ENCODE measurements at regions not wholly inside any gene's neighbourhood (a gene's known extent, or its start where the extent isn't known, plus 50 kb on each side); places are given as distances from the start of the nearest gene placed in this dataset.

DNA sequence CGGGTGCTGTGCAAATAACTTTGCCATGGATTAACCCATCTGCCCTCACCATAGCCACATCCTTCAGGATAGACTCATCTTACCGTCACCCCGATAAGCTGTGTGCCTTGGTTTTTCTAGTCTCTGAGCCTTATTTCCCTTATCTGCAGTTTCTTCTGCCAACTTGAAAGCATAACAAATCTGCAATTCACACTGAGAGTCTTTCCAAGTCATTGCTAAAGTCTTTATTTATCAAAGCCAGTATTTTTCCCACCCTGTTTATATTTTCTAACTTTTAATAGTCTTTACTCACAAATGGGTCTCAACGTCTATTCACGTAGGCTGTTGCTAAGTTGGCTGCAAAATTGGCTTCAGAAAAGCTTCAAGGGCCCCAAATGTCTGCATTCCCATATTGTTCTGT, 61.6 kb upstream of the SUCLG2 start:
- TF ChIP-seq REST (IDR thresholded peaks at IDR 0.05; ENCODE audit: insufficient read depth in 1 of 2, low read depth in 2 of 2, low read length in 2 of 2): no peak
- no peak for TF ChIP-seq FOXP2 (optimal IDR thresholded peaks at IDR 0.05; ENCODE audit: borderline replicate concordance, extremely low read depth, extremely low read length, insufficient read depth)
- TF ChIP-seq TAF1 (IDR thresholded peaks at IDR 0.05; ENCODE audit: borderline replicate concordance, insufficient read depth, low read length): no peak
- no peak for TF ChIP-seq POLR2AphosphoS5 (IDR thresholded peaks at IDR 0.05; ENCODE audit: low read depth, low read length)
- no peak for TF ChIP-seq SIN3A (IDR thresholded peaks at IDR 0.05; ENCODE audit: borderline replicate concordance, insufficient read depth, low read length)

DNA sequence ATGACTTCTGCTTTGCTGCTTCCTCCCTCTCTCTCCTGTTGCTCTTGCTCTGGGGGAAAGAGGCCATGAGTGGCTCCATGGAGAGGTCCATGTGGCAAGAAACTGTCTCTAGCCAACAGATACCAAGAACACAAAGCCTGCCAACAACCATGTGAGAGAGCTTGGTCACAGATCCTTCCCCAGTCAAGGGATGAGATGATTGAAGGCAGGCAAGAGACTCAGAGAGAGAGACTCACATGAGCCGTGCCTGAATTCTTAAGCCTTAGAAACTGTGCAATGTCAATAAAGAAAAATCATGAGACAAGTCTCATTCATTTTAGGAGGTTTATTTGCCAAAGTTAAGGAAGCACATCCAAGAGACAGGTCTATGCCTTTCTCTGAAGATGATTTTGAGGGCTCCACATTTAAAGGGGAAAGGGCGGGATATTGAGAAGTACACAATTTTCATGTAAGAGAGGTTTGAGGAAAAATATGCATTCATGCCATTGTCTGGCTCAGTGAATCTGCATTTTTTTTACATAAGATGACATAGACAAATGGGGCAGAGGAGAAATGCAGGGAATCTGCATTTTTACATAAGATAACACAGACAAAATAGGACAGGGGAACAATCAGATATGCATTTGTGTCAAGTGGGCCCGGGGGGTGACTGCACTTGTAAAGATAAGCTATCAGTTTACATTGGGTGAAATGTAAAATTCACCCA, 59.5 kb upstream of the SUCLG2 start:
- TF ChIP-seq SIN3A (IDR thresholded peaks at IDR 0.05; ENCODE audit: borderline replicate concordance, insufficient read depth, low read length): no peak

DNA sequence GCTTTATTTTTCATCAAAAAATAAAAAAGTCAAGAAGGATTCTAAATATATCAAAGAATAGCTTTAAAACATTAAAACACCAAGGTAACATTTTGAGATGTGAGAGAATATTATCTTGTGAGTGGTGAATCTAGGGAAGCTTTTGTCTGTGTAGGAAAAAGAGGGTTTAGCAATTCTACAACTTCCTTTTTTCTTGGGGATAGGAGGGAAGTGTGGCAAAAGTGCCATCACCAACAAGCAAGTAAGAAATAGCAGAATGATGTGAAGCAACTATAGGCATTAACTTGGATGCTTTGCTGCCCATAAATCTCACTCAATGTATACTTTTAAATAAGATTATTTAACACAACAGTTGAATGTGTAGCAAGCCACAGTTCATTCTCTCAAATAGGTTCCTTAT, 57.8 kb upstream of the SUCLG2 start:
- TF ChIP-seq SIN3A (IDR thresholded peaks at IDR 0.05; ENCODE audit: borderline replicate concordance, insufficient read depth, low read length) (no peak), TAF1 (IDR thresholded peaks at IDR 0.05; ENCODE audit: borderline replicate concordance, insufficient read depth, low read length) (no peak), FOXP2 (optimal IDR thresholded peaks at IDR 0.05; ENCODE audit: borderline replicate concordance, extremely low read depth, extremely low read length, insufficient read depth) (no peak), POLR2AphosphoS5 (IDR thresholded peaks at IDR 0.05; ENCODE audit: low read depth, low read length) (no peak), REST (IDR thresholded peaks at IDR 0.05; ENCODE audit: insufficient read depth in 1 of 2, low read depth in 2 of 2, low read length in 2 of 2) (no peak)

DNA sequence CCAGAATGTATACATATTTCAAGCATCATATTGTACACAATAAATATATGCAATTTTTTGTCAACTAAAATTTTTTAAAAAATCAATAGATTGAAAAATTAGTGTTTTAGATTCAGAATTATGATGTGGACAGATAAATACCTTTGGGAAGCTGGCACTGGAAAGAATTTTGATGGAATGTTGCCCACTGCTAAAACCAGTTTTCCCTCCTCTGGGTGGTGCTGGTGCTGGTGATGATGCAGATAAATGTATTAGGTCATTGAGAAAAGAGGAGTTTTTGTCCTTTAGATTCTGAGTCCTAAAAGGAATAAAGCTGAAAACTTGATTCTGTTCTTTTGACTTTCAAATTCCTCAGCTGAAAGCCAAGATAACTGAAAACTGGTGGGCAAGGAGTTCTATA, 56.0 kb upstream of the SUCLG2 start:
- TF ChIP-seq FOXP2 (optimal IDR thresholded peaks at IDR 0.05; ENCODE audit: borderline replicate concordance, extremely low read depth, extremely low read length, insufficient read depth) (no peak), POLR2AphosphoS5 (IDR thresholded peaks at IDR 0.05; ENCODE audit: low read depth, low read length) (no peak), REST (IDR thresholded peaks at IDR 0.05; ENCODE audit: insufficient read depth in 1 of 2, low read depth in 2 of 2, low read length in 2 of 2) (no peak), TAF1 (IDR thresholded peaks at IDR 0.05; ENCODE audit: borderline replicate concordance, insufficient read depth, low read length) (no peak), SIN3A (IDR thresholded peaks at IDR 0.05; ENCODE audit: borderline replicate concordance, insufficient read depth, low read length) (no peak)

DNA sequence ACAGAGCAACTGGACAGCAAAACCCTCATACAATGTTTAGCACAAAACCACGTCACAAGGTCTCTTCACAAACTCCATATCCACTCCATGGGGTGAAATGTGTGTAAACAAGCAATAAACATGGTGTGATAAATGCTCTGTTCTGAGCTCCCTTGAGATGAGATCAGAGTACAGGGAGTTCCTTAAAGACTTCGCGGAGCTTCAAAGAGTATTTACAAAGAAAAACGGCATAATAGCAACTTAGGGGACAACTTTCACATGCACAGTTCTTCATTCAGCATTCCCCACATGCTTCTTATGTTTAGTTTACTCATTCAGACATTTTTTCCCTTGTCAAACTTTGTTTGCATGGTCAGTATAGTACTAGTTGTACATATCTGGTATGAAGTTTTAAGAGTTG, 52.5 kb upstream of the SUCLG2 start:
- TF ChIP-seq POLR2AphosphoS5 (IDR thresholded peaks at IDR 0.05; ENCODE audit: low read depth, low read length): no peak
- no peak for TF ChIP-seq REST (IDR thresholded peaks at IDR 0.05; ENCODE audit: insufficient read depth in 1 of 2, low read depth in 2 of 2, low read length in 2 of 2)
- TF ChIP-seq SIN3A (IDR thresholded peaks at IDR 0.05; ENCODE audit: borderline replicate concordance, insufficient read depth, low read length): no peak
- no peak for TF ChIP-seq TAF1 (IDR thresholded peaks at IDR 0.05; ENCODE audit: borderline replicate concordance, insufficient read depth, low read length)
- no peak for TF ChIP-seq FOXP2 (optimal IDR thresholded peaks at IDR 0.05; ENCODE audit: borderline replicate concordance, extremely low read depth, extremely low read length, insufficient read depth)
